HepG2 (cell line): ENCODE measurements at regions not wholly inside any gene's neighbourhood (a gene's known extent, or its start where the extent isn't known, plus 50 kb on each side); places are given as distances from the start of the nearest gene placed in this dataset.

Experiments
- ATAC-seq: fragments of 200-7000 bp; cut with Tn5 transposase; 3 replicates; pipeline ENCODE4 v1.9.1; 2020; ENCODE audit warnings: mild to moderate bottlenecking, moderate library complexity
- BruUV-seq: library from RNA; stranded (reverse); fragments of 400-500 nt; replicated peaks from 2 replicates; lab custom pipeline; 2021; lab: Mats Ljungman, UMichigan
- CTCF ChIA-PET: fragments of 300-600 bp; formaldehyde crosslinking; extraction: SDS; loops from one replicate; lab custom pipeline; 2021; ENCODE audit warnings: low total read pairs, inconsistent platforms, low intra/inter-chr PET ratio; lab: Yijun Ruan, JAX
- POLR2A ChIA-PET: fragments of 350-600 bp; sonication (Branson Sonifier 250); formaldehyde crosslinking; loops from one replicate; lab custom pipeline; 2020; ENCODE audit warnings: antibody characterized with exemption, inconsistent platforms; lab: Yijun Ruan, JAX
- DNase-seq: peaks from one replicate; pipeline ENCODE4 v3.0.0-alpha.2; 2015; ENCODE audit warnings: low spot score
- FAIRE-seq: peaks from 3 replicates; lab custom pipeline; 2011; peaks lifted over from hg19 to GRCh38; lab: Jason Lieb, UNC
- H2AFZ ChIP-seq: one replicate; pipeline ENCODE4 v1.6.1; 2011; ENCODE audit warnings: low read length, inconsistent platforms
- H3K27ac ChIP-seq: fragments of 300-600 bp; 3 replicates; pipeline ENCODE4 v1.8.0; 2011; ENCODE audit warnings: mixed run types, mild to moderate bottlenecking, mixed read lengths, low read length, inconsistent platforms; ENCODE audit not compliant: insufficient read depth; ENCODE audit errors: extremely low read length
- H3K27me3 ChIP-seq, 2 experiments: fragments of 200-600 bp in 1 of 2; 2 replicates in 1 of 2; 3 replicates in 1 of 2; pipeline versions ENCODE4 v1.6.0 to v1.8.0; 2011; ENCODE audit warnings: low read length in 2 of 2, mild to moderate bottlenecking in 2 of 2, moderate library complexity in 2 of 2, inconsistent platforms in 1 of 2; ENCODE audit not compliant: insufficient read depth in 2 of 2, control insufficient read depth in 1 of 2
- H3K36me3 ChIP-seq, 2 experiments: fragments of 200-600 bp in 1 of 2; replicated peaks in 1 of 2; 2 replicates in 1 of 2; 3 replicates in 1 of 2; pipeline versions ENCODE4 v1.5.1 to v1.8.0; 2011; ENCODE audit warnings: low read length in 2 of 2, inconsistent platforms in 1 of 2; ENCODE audit not compliant: insufficient read depth in 2 of 2, control insufficient read depth in 1 of 2
- H3K4me1 ChIP-seq: 2 replicates; pipeline ENCODE4 v1.5.1; 2012; ENCODE audit warnings: low read length, inconsistent platforms; ENCODE audit not compliant: insufficient read depth
- H3K4me2 ChIP-seq: 2 replicates; pipeline ENCODE4 v1.6.0; 2011; ENCODE audit warnings: low read depth, low read length, inconsistent platforms
- H3K4me3 ChIP-seq, 3 experiments: fragments of 200-600 bp in 1 of 3; sonication (generic), shearing (Covaris generic) in 1 of 3; replicated peaks in 1 of 3; 2 replicates each; pipeline ENCODE4 v1.5.1; 2011 to 2016; ENCODE audit warnings: low read length in 3 of 3, inconsistent platforms in 2 of 3, low read depth in 2 of 3, mild to moderate bottlenecking in 2 of 3, control low read depth in 1 of 3, mixed read lengths in 1 of 3; ENCODE audit not compliant: insufficient read depth in 1 of 3
- H3K79me2 ChIP-seq: one replicate; pipeline ENCODE4 v1.6.1; 2011; ENCODE audit warnings: low read length, inconsistent platforms; ENCODE audit not compliant: insufficient read depth
- H3K9ac ChIP-seq: 2 replicates; pipeline ENCODE4 v1.6.0; 2011; ENCODE audit warnings: mild to moderate bottlenecking, low read depth, low read length, inconsistent platforms; ENCODE audit not compliant: insufficient read depth
- H3K9me3 ChIP-seq: 2 replicates; pipeline ENCODE4 v1.5.1; 2012; ENCODE audit warnings: mild to moderate bottlenecking, low read length
- H4K20me1 ChIP-seq: 2 replicates; pipeline ENCODE4 v1.6.0; 2011; ENCODE audit warnings: inconsistent platforms, mild to moderate bottlenecking, low read length, moderate library complexity; ENCODE audit not compliant: insufficient read depth
- ATF7 ChIP-seq, 2 experiments: fragments of 450-650 bp in 1 of 2; sonication (generic) in 1 of 2; formaldehyde crosslinking in 1 of 2; IDR thresholded peaks; 2 replicates each; pipeline versions ENCODE4 v1.4.0 to v1.6.1; 2016 to 2020; ENCODE audit warnings: antibody characterized with exemption in 1 of 2, mild to moderate bottlenecking in 1 of 2, missing genetic modification reagents in 1 of 2
- HOXA7 ChIP-seq: sonication (generic); formaldehyde crosslinking; IDR thresholded peaks from 2 replicates; pipeline ENCODE4 v1.8.1; 2022; ENCODE audit warnings: mild to moderate bottlenecking, missing genetic modification reagents, moderate library complexity
- KDM3A ChIP-seq: IDR thresholded peaks from 2 replicates; pipeline ENCODE4 v1.6.1; 2018; ENCODE audit warnings: low read depth, missing compliant biosample characterization
- ZBTB20 ChIP-seq: sonication (generic); formaldehyde crosslinking; IDR thresholded peaks from 2 replicates; pipeline ENCODE4 v1.8.1; 2023; ENCODE audit warnings: missing genetic modification reagents, low read depth, mild to moderate bottlenecking, borderline replicate concordance
- ZNF280D ChIP-seq: sonication (generic); formaldehyde crosslinking; IDR thresholded peaks from 2 replicates; pipeline ENCODE4 v1.5.1; 2020; ENCODE audit warnings: mild to moderate bottlenecking, missing genetic modification reagents
- ZNF282 ChIP-seq: fragments of 450-650 bp; IDR thresholded peaks from 2 replicates; pipeline ENCODE4 v1.6.1; 2018; ENCODE audit not compliant: partially characterized antibody
- ZNF501 ChIP-seq: sonication (generic); formaldehyde crosslinking; IDR thresholded peaks from 2 replicates; pipeline ENCODE4 v1.5.1; 2020; ENCODE audit warnings: mild to moderate bottlenecking, moderate library complexity, missing genetic modification reagents
- WGBS: methylation state at CpG from one replicate; pipeline ENCODE4 v1.1.6; 2017; ENCODE audit warnings: low lambda C conversion rate; 5-methylcytosine and 5-hydroxymethylcytosine counted together
- in situ Hi-C: cut with HindIII; loops from 2 replicates; pipeline ENCODE4 v1.10.0; 2017; ENCODE audit warnings: low pct_unique_long_range_greater_than_20kb; ENCODE audit not compliant: extremely low pct_ligation_motif_present
- intact Hi-C: fragments of 100-400 bp; cut with micrococcal nuclease; formaldehyde crosslinking; loops from one replicate; pipeline ENCODE4 v1.10.0; 2022; ENCODE audit not compliant: unreplicated experiment

- POLR2A ChIA-PET, result no interaction called here
- 0% methylated on average over 1 of the region's 1 CpG for WGBS
- no peak overlapping the region for H3K4me3 ChIP-seq
Observed at GRCh38 chr12:84691266-84691665, 221.3 kb downstream of the SLC6A15 start.

GRCh38 chr12:84689638-84690037 is 223.0 kb downstream of the SLC6A15 start:
- FAIRE-seq (no peak), ATAC-seq (no peak), DNase-seq (no peak)
- in situ Hi-C loops (no loop called here), intact Hi-C loops (no loop called here)
- ChIA-PET POLR2A (no interaction called here), CTCF (no interaction called here)
- no peak overlapping the region for H2AFZ ChIP-seq
- H3K9ac ChIP-seq, result no peak overlapping the region
- H3K27me3 ChIP-seq, result no peaks in the 10 kb centered on the region
- H3K4me2 ChIP-seq, result no peak overlapping the region
- H3K9me3 ChIP-seq, result no peaks in the 10 kb centered on the region
- no peaks in the 10 kb centered on the region for H3K4me1 ChIP-seq
- no peaks in the 10 kb centered on the region for H4K20me1 ChIP-seq
- no peaks in the 10 kb centered on the region for H3K36me3 ChIP-seq
- BruUV-seq, result no TSS peak
- H3K79me2 ChIP-seq, result no peaks in the 10 kb centered on the region
- H3K27ac ChIP-seq, result no peak overlapping the region
- WGBS, result 7% methylated on average over 8 of the region's 9 CpGs
- H3K4me3 ChIP-seq, result no peak overlapping the region
- TF ChIP-seq HOXA7 (CRISPR knock-in tag) (no peak), ZNF282 (no peak), ZNF280D (no peak), ZNF501 (CRISPR knock-in tag) (no peak), ZBTB20 (no peak)

More at GRCh38 chr12:84691266-84691665, 221.3 kb downstream of the SLC6A15 start:
- BruUV-seq, result no TSS peak
- Histone ChIP-seq H3K27ac (no peak overlapping the region), H3K27me3 (no peaks in the 10 kb centered on the region), H3K36me3 (no peaks in the 10 kb centered on the region), H3K4me2 (no peak overlapping the region), H3K79me2 (no peaks in the 10 kb centered on the region), H3K9ac (no peak overlapping the region), H4K20me1 (no peaks in the 10 kb centered on the region), H2AFZ (no peak overlapping the region), H3K9me3 (no peaks in the 10 kb centered on the region), H3K4me1 (no peaks in the 10 kb centered on the region)
- DNase-seq (no peak), ATAC-seq (no peak), FAIRE-seq (no peak)
- CTCF ChIA-PET, result no interaction called here
- in situ Hi-C loops (no loop called here), intact Hi-C loops (no loop called here)
- TF ChIP-seq KDM3A (CRISPR knock-in tag), result no peak
- peak; percentile 74 for TF ChIP-seq ATF7 (IDR thresholded peaks at IDR 0.05)
- TF ChIP-seq ATF7 (CRISPR knock-in tag; IDR thresholded peaks at IDR 0.05), result no peak
